ENCODE measurements at regions not wholly inside any gene's neighbourhood (a gene's known extent, or its start where the extent isn't known, plus 50 kb on each side); places are given as distances from the start of the nearest gene placed in this dataset.

GRCh38 chr3:56860939-56861338 lies 59.2 kb upstream of the ARHGEF3 start:
- DNase-seq = no peak

DNA sequence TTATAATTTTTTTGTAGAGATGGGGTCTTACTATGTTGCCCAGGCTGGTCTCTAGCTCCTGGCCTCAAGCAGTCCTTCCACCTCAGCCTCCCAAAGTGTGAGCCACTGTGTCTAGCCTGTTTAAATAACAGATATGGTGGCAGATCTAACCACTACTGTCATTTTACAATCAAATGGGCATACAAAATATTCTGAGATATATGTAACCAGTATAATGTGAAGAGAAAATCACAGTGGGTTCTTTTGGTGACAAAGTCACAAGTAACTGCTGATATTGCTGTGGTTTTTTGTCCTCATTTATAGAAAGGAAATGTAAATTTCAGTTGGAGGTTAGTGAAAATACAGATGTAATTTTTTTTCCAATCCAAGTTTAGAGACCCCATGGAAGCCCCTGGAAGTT lies 58.6 kb upstream of the ARHGEF3 start:
- DNase-seq = no peak

DNA sequence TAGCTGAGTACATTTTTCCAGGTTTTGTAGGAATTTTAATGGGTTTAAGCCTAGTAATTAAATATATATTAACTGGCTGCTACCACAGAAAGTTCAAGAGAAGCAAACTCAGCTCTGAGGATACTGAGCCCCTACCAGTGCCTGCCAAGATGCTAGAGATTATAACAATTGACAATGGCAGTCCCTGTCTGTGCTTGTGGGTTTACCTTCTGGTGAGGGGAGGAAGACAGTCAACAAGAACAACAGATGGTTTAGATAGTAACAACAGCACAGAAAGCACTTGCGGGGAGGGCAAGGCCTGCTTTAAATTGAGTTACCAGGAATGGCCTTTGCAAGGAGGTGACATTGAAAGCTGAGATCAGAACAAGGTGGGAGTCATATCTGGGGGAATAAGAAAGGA lies 56.6 kb upstream of the ARHGEF3 start:
- DNase-seq = no peak

- no peak for DNase-seq
Measured at GRCh38 chr3:56857178-56857577, 55.4 kb upstream of the ARHGEF3 start.

GRCh38 chr3:56856752-56857151 lies 55.0 kb upstream of the ARHGEF3 start:
- no peak for DNase-seq

- peak; percentile 38 for DNase-seq
Measured at GRCh38 chr3:56855856-56856512, 54.2 kb upstream of the ARHGEF3 start.

DNA sequence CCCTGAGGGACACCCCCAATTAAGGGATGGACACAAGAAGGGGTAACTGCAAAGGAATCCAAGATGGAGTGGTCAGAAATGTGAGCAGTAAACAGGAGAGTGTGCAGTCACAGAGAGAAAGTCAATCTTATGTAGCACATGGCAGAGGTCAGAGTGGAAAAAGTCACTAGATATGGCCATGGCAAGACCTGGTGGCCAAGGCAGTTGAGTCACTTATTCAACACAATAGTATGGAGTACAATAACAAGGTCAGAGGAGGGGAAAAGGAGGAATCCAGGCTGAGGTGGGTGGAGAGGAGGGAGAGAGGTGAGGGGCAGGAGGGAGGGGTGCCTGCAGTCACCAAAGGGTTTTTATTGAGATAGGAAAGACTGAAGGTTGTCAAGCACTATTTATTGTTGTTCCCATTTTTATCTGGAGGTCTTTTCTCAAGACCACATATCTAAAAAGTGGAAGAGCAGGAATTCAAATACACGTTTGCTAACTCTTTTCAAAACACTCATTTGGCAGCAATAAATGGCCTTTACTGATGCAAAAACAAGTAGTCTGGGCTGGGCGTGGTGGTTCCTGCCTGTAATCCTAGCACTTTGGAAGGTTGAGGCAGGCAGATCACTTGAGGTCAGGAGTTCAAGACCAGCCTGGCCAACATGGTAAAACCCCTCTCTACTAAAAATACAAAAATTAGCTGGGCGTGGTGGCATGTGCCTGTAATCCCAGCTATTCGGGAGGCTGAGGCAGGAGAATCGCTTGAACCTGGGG lies 53.3 kb upstream of the ARHGEF3 start:
- DNase-seq = no peak

- no peak for DNase-seq
Measured at GRCh38 chr3:56851966-56852884, 50.5 kb upstream of the ARHGEF3 start.

Measured in activated CD4-positive, CD25-positive, alpha-beta regulatory T cell treated with anti-CD3 and anti-CD28 coated beads, Interleukin-2, amount 50 U/mL, for 72 hours (primary cell).